ENCODE measurements at regions not wholly inside any gene's neighbourhood (a gene's known extent, or its start where the extent isn't known, plus 50 kb on each side); places are given as distances from the start of the nearest gene placed in this dataset.

DNA sequence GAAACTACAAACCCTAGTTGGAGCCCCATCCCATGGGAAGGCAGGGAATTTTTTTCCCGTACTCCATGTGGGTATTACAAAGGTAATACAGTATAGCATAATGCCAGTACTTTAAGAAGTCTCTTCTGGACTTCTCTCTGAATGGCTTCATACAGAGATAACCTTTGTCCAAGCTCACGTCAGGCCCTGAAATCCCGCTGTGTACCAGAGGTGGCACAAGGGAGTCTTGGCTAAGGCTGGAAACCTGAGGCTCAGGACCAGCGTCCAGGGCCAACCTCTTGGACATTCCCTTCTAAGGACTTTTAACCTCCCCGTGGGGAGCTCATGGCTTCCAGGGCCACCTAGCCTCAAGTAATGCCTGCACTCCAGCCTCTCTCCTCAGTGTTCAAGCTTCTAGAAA lies 338.9 kb upstream of the FAM241A start:
- no peak for DNase-seq

DNA sequence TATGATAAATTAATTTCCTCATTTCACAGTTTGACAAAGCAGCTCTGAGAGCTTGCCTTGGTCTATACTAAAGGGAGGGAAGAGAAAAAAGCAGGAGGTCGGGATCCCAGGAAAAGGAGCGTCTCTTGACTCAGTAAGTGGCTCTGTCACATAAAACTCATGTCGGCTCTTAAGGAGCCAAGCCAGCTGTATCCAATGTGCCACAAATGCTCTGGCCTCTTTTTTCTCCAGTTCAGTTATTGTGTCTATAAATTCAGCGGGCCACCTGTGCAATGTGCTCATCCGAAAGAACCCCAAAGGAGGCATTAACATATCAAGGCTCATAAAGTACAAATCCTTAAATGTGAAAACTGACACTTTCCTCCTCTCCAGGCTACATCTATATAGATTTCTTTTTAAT lies 337.7 kb upstream of the FAM241A start:
- peak; percentile 44 for DNase-seq

DNA sequence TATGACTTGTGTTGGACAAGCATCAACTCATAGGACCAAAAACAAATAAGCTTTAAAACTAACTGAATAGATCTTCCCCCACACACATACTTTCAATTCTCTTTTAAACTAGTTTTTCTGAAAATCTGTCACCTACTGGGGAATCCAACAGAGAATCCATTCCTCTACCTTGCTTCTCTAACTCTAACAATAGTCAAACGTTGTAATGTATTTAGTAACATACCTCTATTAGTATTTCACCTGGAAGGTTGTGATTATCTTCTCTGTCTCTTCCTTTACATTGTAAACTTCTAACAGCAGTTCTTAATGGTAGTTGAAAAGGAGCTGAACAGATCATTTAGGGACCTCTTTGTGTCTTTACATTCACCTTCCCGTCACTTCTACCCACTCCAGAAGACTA lies 337.1 kb upstream of the FAM241A start:
- DNase-seq: no peak

DNA sequence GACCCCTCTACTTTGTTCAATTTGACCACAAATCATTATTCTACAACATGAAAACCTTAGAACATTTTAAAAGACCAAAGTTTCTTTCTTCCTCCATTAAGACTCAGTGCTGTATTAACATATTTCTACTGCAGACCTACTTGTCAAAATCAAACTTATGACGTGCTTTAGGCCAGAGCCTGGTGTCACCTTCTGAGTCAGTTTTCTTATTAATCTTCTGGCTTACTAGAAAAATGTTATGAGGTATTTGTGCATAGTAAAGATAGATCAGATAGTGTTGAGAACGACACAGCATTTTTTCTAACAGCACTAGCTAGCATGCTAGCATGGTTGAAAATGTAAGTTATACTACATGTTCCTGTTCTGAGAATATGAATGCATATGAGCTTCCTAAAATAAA lies 333.6 kb upstream of the FAM241A start:
- DNase-seq: no peak

DNA sequence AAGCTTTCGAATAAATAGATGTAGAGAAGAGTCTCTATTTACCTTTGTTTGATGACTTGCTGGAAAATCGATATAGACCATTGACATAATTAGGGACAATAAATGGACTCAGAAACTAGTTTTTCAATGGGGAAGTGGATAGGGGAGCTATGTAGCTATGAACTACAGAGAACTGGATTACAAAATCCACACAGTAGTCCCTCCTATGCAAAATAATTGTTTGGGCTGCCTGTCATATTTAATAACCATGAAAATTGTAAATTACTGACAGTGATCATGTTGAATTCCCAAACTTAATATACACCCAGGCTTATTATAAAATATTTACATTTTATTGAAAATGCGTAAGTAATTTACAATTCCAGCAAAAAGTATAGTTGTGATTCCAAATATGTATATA lies 333.1 kb upstream of the FAM241A start:
- DNase-seq: no peak

DNA sequence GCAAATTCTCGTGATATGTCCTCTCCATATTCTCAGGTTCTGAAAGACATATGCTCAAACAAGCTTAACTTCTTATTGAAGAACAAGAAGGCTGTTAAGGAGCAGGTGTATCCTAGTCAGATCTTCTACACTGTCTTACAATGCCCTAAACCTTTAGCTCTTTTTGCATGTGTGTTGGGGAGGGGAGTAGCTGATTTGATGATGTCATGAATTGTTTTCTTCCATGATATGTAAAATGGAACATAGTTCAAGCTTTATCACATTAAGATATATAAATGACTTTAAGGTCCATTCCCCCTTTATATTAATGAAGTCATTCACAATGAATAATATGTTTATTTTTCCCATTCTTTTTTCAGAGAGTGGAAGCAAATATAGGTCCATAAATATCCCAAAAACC lies 332.5 kb upstream of the FAM241A start:
- DNase-seq: no peak

DNA sequence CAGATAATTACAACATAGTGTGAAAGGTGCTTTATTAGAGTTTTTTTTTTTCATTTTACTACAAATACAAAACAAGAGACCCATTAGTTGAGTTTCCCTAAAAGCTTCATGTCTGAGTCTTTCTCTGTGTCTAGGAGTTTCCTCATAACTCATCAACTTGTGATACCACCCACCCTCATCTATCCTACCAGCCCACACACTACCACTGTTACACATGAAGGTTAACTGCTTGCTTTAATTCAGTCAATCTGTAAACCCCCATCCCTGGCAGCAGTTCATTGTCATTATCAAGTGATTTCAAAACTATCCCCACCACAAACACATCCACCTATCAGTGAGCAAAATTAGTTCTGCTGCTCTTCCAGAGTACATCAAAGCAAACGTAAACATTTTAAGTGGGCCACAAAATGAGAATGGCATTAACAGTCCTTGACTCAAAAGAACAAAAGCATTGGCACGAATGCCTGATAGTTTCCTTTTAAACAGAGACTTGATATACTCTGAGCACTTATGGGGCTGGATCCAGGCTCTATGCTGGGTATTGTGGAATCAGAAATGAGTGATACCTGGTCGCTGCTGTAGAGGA lies 331.6 kb upstream of the FAM241A start:
- DNase-seq: no peak

DNA sequence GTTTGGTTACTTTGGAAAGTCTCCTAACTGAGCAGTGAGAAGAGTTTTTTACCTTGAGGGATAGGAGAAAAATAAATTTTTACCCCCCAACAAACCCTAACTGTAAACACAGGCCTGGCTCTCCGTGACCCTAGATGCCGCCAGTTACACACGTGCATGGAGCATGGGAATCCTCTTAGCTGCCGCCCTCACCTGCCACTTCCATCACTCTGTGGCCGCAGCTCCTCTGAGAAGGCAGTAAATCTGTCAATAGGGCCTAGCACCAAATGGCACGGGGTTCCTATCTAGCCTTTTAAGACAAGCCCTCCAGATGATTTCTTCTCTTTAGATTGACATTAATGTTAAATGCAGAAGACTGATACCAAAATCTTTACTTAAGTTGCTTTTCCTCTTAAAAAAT lies 330.3 kb upstream of the FAM241A start:
- no peak for DNase-seq

DNA sequence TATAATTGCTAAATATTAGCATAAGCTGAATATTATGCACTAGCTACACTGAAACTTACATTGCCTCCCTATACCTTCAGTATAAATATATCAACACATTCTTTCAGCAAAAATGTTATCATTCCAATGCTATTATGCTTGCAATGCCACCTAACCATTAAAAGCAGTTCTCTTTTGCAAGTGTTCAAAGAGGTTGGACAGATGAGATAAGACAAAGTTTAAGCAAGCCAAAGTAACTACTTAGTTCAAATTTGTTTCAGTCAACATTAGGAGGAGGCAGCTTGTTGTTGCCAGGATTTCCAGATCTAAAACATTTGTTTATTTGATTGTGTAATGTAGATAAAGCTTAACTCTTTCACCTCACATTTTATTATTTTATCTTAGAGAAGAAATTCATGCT lies 323.9 kb upstream of the FAM241A start:
- no peak for DNase-seq

DNA sequence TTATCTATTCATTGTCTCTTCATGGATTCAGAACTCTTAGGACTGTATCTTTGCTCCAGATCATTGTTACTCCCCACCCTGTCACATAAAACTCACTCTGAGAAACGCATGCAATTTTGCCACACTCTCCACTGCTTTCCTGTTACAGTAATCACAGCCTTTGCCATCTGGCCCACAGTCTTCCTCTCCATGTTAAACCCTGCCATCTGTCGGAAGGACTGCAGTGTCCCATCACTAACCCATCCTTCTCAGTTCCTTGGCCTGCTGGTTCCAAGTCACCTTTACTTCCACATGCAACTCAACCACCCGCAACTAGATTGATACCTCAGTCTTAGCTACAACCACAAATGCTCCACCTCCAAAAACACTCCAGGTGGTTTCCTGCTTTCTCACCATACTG lies 308.7 kb upstream of the FAM241A start:
- DNase-seq: no peak

DNA sequence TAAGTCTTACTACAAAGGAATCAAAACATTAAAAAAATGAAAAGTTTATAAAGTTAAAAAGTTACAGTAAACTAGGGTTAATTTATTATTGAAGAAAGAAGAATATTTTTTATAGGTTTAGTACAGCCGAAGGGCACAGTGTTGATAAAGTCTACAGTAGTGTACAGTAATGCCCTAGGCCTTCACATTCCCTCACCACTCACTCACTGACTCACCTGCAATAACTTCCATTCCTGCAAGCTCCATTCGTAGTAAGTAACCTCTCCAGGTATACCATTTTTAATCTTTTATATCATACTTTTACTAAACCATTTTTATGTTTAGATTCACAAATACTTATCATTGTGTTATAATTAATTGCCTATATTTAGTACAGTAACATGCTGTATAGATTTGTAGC lies 307.5 kb upstream of the FAM241A start:
- no peak for DNase-seq

DNA sequence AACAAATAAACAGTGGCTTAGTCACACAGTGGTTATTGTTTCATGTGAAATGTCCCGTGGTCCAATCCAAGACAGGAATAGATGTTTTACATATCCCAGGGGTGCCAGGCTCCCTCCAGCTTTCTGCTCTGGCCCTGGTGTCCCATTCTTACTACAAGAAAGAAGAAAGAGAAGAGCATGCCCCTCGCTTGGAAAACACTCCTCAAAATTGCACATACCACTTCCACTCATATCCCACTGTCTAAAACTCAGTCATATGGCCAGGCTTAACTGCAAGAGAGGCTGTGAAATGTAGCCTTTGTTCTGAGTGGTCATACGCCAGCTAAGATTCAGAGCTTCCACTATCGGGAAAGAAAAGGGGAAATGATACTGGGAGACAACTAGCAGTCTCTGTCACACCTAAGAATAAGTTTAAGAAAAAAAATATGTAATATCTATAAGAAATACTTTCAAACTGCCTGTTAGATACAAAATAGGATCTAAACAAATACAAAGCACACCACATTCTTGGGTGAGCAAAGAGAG lies 306.8 kb upstream of the FAM241A start:
- DNase-seq: no peak

DNA sequence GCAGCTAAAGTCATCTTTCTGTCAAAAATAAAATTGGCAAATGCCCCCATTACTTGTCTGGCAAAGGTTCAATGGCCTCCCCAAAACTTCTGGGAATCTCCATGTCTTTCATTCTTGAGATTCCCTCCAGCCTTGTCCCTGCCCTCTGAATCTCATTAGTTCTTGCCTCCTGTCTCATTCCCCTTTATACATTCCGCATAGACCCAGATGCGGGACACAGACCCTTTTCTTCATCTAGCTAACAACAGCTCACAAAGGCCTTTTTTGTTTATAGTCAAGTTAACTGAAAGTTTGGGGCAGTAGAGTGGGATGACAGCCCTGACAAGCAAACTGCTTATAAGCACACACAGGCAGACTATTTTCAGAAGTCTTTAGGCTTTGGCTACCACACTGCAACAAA lies 306.1 kb upstream of the FAM241A start:
- no peak for DNase-seq

DNA sequence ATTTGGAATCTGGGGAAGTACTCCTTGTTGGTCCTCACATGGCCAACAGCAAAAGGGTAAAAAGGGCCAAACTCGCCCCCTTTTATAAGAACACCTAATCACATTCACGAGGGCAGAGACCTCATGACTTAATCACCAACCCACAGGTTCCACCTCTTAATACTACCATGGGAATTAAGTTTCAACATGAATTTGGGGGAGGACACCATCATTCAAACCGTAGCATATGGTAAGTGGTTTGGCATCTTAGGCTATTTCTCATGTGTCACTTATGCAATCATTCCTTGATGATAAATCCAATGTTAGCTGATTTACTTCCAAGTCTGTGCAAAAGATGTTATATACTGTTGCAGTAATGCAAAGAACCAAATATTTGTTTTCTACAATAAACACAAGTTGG lies 302.9 kb upstream of the FAM241A start:
- no peak for DNase-seq

DNA sequence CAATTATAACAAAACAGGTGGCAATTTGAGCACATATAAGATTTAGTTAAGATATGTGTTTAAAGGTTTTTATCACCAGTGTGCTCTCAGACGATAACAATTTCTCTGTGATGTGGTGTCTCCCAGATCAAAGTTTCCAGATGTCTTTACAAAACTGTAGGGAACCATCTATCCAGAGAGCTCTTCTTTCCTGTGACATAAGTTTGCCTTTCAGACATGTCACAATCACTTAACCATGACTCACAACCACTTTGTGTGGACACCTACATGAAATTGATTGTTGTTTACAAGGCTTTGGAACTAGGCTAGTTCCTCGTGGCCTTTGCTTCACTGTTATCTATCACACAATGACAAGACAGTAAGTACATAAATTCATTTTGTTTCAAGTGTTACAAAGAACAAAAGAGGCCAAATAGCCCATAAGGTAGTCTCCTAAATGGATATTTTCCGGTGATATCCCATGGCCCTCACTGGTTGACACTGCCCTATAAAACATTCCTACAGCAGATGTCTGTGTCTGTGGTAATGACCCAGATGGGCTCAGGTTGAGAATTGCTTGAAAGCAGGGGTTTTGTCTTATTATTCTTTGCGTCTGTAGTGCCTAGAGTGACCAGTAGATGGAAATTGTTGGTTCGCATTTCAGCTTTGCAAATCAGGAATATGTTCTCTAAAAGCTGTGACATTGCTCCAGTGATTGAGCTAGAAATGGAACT lies 297.8 kb upstream of the FAM241A start:
- DNase-seq: no peak

DNA sequence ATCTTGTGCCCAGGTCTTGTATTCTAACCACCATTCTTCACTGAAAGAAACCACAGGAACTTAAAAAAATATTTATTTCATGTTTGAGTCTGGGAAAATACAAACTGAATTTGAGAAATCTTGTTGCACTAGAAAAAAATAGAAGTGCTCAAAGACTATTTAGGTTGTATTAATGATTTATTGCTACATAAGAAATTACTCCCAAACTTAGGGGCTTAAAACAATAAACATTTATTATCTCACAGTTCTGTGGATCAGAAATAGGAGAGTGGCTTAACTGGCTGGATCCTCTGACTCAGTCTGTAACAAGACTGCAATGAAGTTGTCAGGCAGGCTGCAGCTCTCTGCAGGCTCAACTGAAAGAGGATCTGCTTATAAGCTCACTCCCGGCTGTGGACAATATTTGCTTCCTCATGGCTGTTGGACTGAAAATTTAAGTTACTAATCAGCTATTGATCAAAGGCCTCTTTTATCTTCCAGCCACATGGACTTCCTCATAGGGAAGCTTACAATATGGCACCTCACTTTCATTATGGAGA lies 295.4 kb upstream of the FAM241A start:
- no peak for DNase-seq

DNA sequence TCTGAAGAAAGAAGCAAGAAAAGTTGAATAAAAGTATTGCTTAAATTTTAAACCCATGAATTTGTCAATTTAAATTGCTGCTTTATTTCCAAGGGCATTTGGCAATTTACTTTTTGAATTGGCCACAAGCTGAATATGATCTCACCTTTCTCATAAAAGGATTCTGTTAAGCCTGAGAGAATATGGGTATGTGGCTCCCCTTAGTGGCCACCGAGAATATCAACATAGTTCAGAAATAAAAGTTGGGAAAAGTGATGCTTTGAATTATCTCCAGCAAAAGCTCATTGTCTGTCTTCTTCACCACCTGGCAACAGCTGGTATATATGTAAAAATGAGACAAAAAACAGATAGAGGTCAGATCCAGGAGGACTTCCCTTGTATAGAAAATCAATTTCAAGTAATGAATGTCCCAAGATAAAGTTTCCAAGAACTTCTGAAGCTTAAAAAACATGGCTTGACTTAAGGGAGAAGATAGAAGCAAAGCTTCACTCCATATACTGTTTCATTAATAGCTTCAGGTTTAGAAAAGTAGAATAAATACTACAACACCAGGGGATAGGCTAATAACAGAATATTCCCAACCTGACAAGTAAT lies 290.7 kb upstream of the FAM241A start:
- peak; percentile 13 for DNase-seq

DNA sequence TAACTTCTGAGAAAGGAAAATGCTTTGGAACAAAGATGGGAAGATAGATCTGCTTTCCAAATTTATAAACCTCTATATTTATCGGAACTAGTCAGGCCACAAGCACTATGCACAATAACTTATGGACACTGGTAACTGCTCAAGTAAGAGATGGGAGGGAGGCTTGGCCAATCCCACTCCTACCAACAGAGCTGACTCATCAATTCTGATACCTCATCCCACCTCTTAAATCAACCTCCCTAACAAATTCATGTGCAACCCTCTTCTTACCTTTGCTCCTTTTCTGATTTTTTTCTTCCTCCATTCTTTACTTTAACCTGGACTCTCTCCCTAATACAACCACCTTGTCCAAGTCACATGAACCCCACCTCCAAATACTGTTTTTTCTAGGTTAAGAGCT lies 289.9 kb upstream of the FAM241A start:
- DNase-seq: no peak

DNA sequence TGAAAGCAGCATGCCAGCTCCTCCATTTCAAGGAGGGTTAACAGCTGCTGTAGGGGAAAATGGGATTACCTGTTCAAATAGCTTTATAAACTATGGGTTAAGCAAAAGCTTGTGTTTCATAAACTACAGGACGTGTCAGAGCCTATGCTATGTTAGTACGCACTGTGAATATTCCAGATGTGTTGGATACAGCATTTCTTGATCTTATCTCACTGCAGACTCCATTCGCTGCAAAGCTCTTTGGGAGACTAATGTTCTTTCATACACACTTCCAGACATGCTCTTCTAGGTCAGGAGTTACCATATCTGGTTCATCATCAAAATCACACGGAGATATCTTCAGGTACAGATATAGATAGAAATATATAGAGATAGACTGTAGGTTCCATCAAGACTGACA lies 281.2 kb upstream of the FAM241A start:
- DNase-seq: no peak

DNA sequence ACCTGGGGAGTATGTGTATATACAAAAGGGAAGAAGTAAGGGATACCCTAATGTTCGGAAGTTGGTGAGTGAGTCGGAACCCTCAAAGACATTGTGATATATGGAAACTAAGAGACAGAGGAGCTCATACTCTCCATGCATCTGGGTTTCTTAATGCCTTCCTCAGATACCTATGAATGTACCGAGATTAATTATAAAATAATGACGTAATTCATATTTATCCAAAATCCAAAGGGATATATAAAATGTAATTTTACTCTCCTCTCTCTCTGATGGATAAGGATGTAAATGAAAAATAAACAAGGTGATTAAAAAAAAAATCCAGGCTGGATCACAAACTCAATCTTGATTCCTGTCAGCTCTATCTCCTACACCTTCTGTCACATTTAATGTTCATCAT lies 275.9 kb upstream of the FAM241A start:
- DNase-seq: no peak

DNA sequence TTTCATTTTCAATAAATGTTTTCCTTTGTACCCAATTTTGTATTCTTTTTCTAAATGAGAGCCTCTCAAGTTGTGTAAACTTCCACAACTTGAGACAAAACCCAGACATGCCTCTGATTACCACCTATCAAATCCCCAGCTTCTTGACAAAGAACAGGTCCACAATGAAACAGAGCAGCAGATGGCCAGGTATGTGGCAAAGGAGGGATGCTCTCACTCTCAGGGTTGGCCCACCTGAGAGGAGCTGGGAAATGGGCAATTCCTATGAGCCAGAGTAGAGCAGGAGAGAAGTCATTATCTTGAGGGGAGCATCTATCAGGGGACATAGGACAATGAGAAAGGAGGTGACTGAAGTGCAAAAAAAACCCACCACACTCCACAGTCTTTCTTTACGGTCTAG lies 273.5 kb upstream of the FAM241A start:
- DNase-seq: no peak

DNA sequence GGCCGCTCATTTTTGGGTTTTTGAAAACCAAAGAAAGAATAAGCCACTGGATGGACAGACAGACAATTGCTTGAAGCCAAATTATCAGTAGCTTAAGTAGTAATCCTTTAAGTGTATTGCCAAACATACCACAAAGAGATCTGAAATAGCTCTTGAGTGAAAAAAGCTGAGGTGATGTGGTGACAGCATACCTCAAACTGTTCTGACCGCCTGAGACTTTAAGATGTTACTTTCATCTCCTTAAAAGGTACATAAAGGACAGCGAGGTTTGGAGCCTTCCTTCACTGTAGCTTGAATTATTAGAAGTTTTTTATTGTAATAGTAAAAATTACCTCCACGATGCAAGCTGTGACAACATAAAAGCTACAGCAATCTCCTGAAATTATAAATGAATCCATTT lies 271.5 kb upstream of the FAM241A start:
- no peak for DNase-seq

DNA sequence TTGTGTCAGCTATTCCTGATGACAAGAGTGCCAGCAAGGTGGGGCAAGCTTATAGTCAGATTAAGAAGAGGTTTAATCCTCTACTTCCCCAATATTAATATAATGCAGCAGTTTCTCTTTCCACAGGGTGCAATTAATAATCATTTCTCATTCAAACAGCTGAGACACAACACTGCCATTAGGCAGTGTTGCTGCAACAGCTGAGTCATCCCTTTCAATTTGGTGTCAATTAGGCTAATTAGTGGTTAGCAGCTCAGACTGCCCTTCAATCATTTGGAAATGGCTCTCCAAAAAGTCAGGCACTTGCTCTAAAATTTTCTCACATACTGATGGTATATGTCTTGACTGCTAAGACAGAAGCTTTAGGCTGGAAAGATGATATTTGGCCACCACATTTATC lies 265.7 kb upstream of the FAM241A start:
- DNase-seq: no peak

DNA sequence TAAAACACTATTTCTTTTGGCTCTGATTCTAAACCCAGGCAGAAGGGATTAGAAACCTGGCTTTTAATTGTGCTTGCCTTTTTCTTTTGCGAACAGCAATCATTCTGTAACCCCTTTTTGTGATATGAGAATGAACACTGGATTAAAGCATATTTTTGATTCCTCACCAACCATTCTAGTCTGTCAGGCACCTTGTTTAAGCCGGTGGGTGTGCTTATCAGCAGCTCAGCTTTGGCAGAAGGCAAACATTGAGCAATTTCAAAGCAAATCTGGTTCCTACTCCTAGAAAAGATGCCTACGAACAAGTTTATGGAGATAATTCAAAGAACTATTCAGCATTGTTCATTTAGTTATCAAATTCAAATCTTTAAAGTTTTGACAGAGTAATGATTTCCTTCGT lies 265.1 kb upstream of the FAM241A start:
- DNase-seq: no peak

Data from left kidney (tissue), 1 donor.